Fibroblast of the aortic adventitia (primary cell): ENCODE measurements at regions not wholly inside any gene's neighbourhood (a gene's known extent, or its start where the extent isn't known, plus 50 kb on each side); places are given as distances from the start of the nearest gene placed in this dataset.

Experiments
- DNase-seq: peaks from one replicate; pipeline ENCODE4 v3.0.0-alpha.2; 2010; ENCODE audit warnings: low read depth
- H3K4me3 ChIP-seq: 2 replicates; pipeline ENCODE4 v1.5.1; 2011; ENCODE audit warnings: low read depth, mild to moderate bottlenecking, control low read depth, low read length, moderate library complexity
- CTCF ChIP-seq: IDR thresholded peaks from 2 replicates; pipeline ENCODE4 v1.5.1; 2011; ENCODE audit warnings: mild to moderate bottlenecking, low read length, control low read depth, inconsistent platforms; ENCODE audit not compliant: insufficient read depth

- TF ChIP-seq CTCF = no peak
- no peak for DNase-seq
These were observed 446.6 kb upstream of the ASIC2 start for GRCh38 chr17:33739714-33740113.

GRCh38 chr17:33745047-33745760 is 452.1 kb upstream of the ASIC2 start:
- no peak for DNase-seq
- TF ChIP-seq CTCF = no peak
- no peak overlapping the region for H3K4me3 ChIP-seq

More at GRCh38 chr17:33739714-33740113, 446.6 kb upstream of the ASIC2 start:
- no peak overlapping the region for H3K4me3 ChIP-seq

GRCh38 chr17:33749171-33749570 is 456.1 kb upstream of the ASIC2 start:
- no peak overlapping the region for H3K4me3 ChIP-seq
- no peak for TF ChIP-seq CTCF
- no peak for DNase-seq

GRCh38 chr17:33750943-33751701 is 458.0 kb upstream of the ASIC2 start:
- peak; percentile 95 for TF ChIP-seq CTCF
- DNase-seq = peak; percentile 66
- peak overlapping the region; percentile 23 for H3K4me3 ChIP-seq

- no peak overlapping the region for H3K4me3 ChIP-seq
- no peak for TF ChIP-seq CTCF
- DNase-seq = no peak
These were observed 458.6 kb upstream of the ASIC2 start for GRCh38 chr17:33751702-33752065.

- no peak for TF ChIP-seq CTCF
- no peak overlapping the region for H3K4me3 ChIP-seq
- no peak for DNase-seq
These were observed 460.4 kb upstream of the ASIC2 start for GRCh38 chr17:33753452-33753851.
